Activated B cell treated with CpG ODN at 0.5 μM for 24 hours (primary cell): ENCODE measurements at regions not wholly inside any gene's neighbourhood (a gene's known extent, or its start where the extent isn't known, plus 50 kb on each side); places are given as distances from the start of the nearest gene placed in this dataset.

ENCODE experiments used
- ATAC-seq: fragments of 200-7000 bp; cut with Tn5 transposase; one replicate; pipeline ENCODE4 v1.10.0; 2021; ENCODE audit warnings: low read depth, mild to moderate bottlenecking, moderate library complexity
- CTCF ChIA-PET: fragments of 350-600 bp; sonication (Branson Sonifier 250); formaldehyde crosslinking; loops from one replicate; lab custom pipeline; 2021; ENCODE audit warnings: antibody characterized with exemption; lab: Charles Lee
- POLR2A ChIA-PET: fragments of 350-600 bp; sonication (Branson Sonifier 250); formaldehyde crosslinking; loops from one replicate; lab custom pipeline; 2021; ENCODE audit warnings: antibody characterized with exemption; lab: Charles Lee
- DNase-seq: peaks from one replicate; pipeline ENCODE4 v3.0.0; 2022
- H3K27ac Mint-ChIP-seq: one replicate; pipeline ENCODE4 v1.8.0; 2020; ENCODE audit warnings: mixed read lengths
- H3K27me3 Mint-ChIP-seq: one replicate; pipeline ENCODE4 v1.8.0; 2021; ENCODE audit warnings: mixed read lengths
- H3K36me3 Mint-ChIP-seq: one replicate; pipeline ENCODE4 v1.8.0; 2021; ENCODE audit warnings: low read depth, mixed read lengths
- H3K4me1 Mint-ChIP-seq: one replicate; pipeline ENCODE4 v1.8.0; 2021; ENCODE audit warnings: mixed read lengths
- H3K4me3 Mint-ChIP-seq: one replicate; pipeline ENCODE4 v1.8.0; 2020; ENCODE audit warnings: mild to moderate bottlenecking, mixed read lengths
- H3K9me3 Mint-ChIP-seq: one replicate; pipeline ENCODE4 v1.8.0; 2020; ENCODE audit warnings: mixed read lengths
- CTCF ChIP-seq: fragments of 200-600 bp; IDR thresholded peaks from one replicate; pipeline ENCODE4 v1.8.0; 2022; ENCODE audit warnings: antibody characterized with exemption, mild to moderate bottlenecking
- intact Hi-C: fragments of 100-400 bp; cut with micrococcal nuclease; formaldehyde crosslinking; loops from one replicate; pipeline ENCODE4 v1.15.1; 2024

- H3K4me3 Mint-ChIP-seq: no peak overlapping the region
- no peak for TF ChIP-seq CTCF
- intact Hi-C loops: no loop called here
- ATAC-seq (no peak), DNase-seq (no peak)
- H3K36me3 Mint-ChIP-seq: no peaks in the 10 kb centered on the region
- H3K4me1 Mint-ChIP-seq: peaks cover 16% of the 10 kb centered on the region
- ChIA-PET CTCF (no interaction called here), POLR2A (no interaction called here)
- H3K27me3 Mint-ChIP-seq: no peaks in the 10 kb centered on the region
- no peaks in the 10 kb centered on the region for H3K9me3 Mint-ChIP-seq
- H3K27ac Mint-ChIP-seq: no peak overlapping the region
Observed at GRCh38 chr1:244960904-244961303, 96.6 kb upstream of the HNRNPU start.

- ChIA-PET POLR2A (interaction anchor here (1.0 to 2.6 kb wide), 2 partner anchors 11 to 17 kb away, joined by 4 to 8 read pairs; a partner anchor contains a TSS), CTCF (interaction anchor here (1.2 to 1.3 kb wide), 2 partner anchors 10 to 84 kb away, joined by 3 to 4 read pairs; no protein-coding TSS in a partner anchor)
- Mint-ChIP-seq H3K27me3 (no peaks in the 10 kb centered on the region), H3K4me3 (no peak overlapping the region), H3K27ac (no peak overlapping the region), H3K9me3 (no peaks in the 10 kb centered on the region), H3K36me3 (no peaks in the 10 kb centered on the region), H3K4me1 (peaks cover 10% of the 10 kb centered on the region)
- DNase-seq (no peak), ATAC-seq (no peak)
- intact Hi-C loops: no loop called here
- no peak for TF ChIP-seq CTCF
Observed at GRCh38 chr1:244958593-244958992, 94.2 kb upstream of the HNRNPU start.

- intact Hi-C loops: no loop called here
- no peaks in the 10 kb centered on the region for H3K9me3 Mint-ChIP-seq
- no peaks in the 10 kb centered on the region for H3K36me3 Mint-ChIP-seq
- peaks cover 8% of the 10 kb centered on the region for H3K4me1 Mint-ChIP-seq
- H3K27ac Mint-ChIP-seq: peak overlapping the region; percentile 71
- TF ChIP-seq CTCF: no peak
- no peaks in the 10 kb centered on the region for H3K27me3 Mint-ChIP-seq
- DNase-seq: no peak
- ChIA-PET CTCF (interaction anchor here (1.2 kb wide), 1 partner anchor 9 kb away, joined by 4 read pairs; no protein-coding TSS in a partner anchor), POLR2A (interaction anchor here (0.7 to 1.0 kb wide), 2 partner anchors 12 to 16 kb away, joined by 3 read pairs; a partner anchor contains a TSS)
- H3K4me3 Mint-ChIP-seq: peak overlapping the region; percentile 8
- peak; percentile 56 for ATAC-seq
Observed at GRCh38 chr1:244957525-244957924, 93.2 kb upstream of the HNRNPU start.

- peak overlapping the region; percentile 71 for H3K27ac Mint-ChIP-seq
- POLR2A ChIA-PET: interaction anchor here (0.7 to 1.0 kb wide), 3 partner anchors 12 to 121 kb away, joined by 3 read pairs; a partner anchor contains a TSS
Observed at GRCh38 chr1:244957122-244957521, 92.8 kb upstream of the HNRNPU start.

GRCh38 chr1:244955661-244956060 is 91.3 kb upstream of the HNRNPU start:
- intact Hi-C loops: no loop called here
- ATAC-seq: no peak
- ChIA-PET CTCF (no interaction called here), POLR2A (interaction anchor here (0.7 kb wide), 1 partner anchor 15 kb away, joined by 3 read pairs; no protein-coding TSS in a partner anchor)
- H3K4me1 Mint-ChIP-seq: peaks cover 8% of the 10 kb centered on the region
- H3K27me3 Mint-ChIP-seq: no peaks in the 10 kb centered on the region
- no peak for TF ChIP-seq CTCF
- H3K4me3 Mint-ChIP-seq: no peak overlapping the region
- no peak for DNase-seq
- H3K27ac Mint-ChIP-seq: no peak overlapping the region
- no peaks in the 10 kb centered on the region for H3K9me3 Mint-ChIP-seq
- no peaks in the 10 kb centered on the region for H3K36me3 Mint-ChIP-seq

More at GRCh38 chr1:244957122-244957521, 92.8 kb upstream of the HNRNPU start:
- no peak overlapping the region for H3K4me3 Mint-ChIP-seq
- TF ChIP-seq CTCF: no peak
- ATAC-seq (no peak), DNase-seq (no peak)
- no peaks in the 10 kb centered on the region for H3K9me3 Mint-ChIP-seq
- peaks cover 8% of the 10 kb centered on the region for H3K4me1 Mint-ChIP-seq
- intact Hi-C loops: no loop called here
- no peaks in the 10 kb centered on the region for H3K27me3 Mint-ChIP-seq
- CTCF ChIA-PET: no interaction called here
- no peaks in the 10 kb centered on the region for H3K36me3 Mint-ChIP-seq
